Colonic mucosa (tissue), 4 donors: ENCODE measurements at regions not wholly inside any gene's neighbourhood (a gene's known extent, or its start where the extent isn't known, plus 50 kb on each side); places are given as distances from the start of the nearest gene placed in this dataset. TPM values are rescaled to one million over a fixed set of nuclear protein-coding genes. Genes with fewer than 3 reads are reported as not detected.

ENCODE experiments used
- DNase-seq: peaks from one replicate; pipeline ENCODE4 v3.0.0-alpha.2; 2020
- H3K27ac ChIP-seq: fragments of 200-600 bp; one replicate; pipeline ENCODE4 v1.8.0; 2021
- H3K27me3 ChIP-seq: fragments of 200-600 bp; one replicate; pipeline ENCODE4 v1.8.0; 2021
- H3K36me3 ChIP-seq: fragments of 200-600 bp; one replicate; pipeline ENCODE4 v1.8.0; 2021
- H3K4me1 ChIP-seq: fragments of 200-600 bp; one replicate; pipeline ENCODE4 v1.8.0; 2021; ENCODE audit warnings: mild to moderate bottlenecking
- H3K4me3 ChIP-seq: fragments of 200-600 bp; one replicate; pipeline ENCODE4 v1.8.0; 2021
- H3K9ac ChIP-seq, 2 donors: one replicate each; pipeline ENCODE4 v1.7.0; 2013; ENCODE audit warnings: control low read depth in 2 of 2, low read depth in 2 of 2, low read length in 2 of 2
- H3K9me3 ChIP-seq: fragments of 200-600 bp; one replicate; pipeline ENCODE4 v1.8.0; 2021
- CTCF ChIP-seq: fragments of 200-600 bp; IDR thresholded peaks from one replicate; pipeline ENCODE4 v1.8.0; 2022; ENCODE audit warnings: antibody characterized with exemption, mild to moderate bottlenecking
- intact Hi-C: fragments of 100-400 bp; cut with DNase I; formaldehyde crosslinking; loops from one replicate; pipeline ENCODE4 v1.14.1; 2022
- microRNA-seq: library from miRNA; unstranded; fragments of <30 nt; microRNA quantifications from one replicate; pipeline ENCODE4, GENCODE V29; 2019
- donor health status: healthy.
- donor health status: DM: no; HTN: no; CAD: no.
- donor health status: DM: no; HTN: no; CAD: no.

- intact Hi-C loops = no loop called here
- no peak for TF ChIP-seq CTCF
- no peaks in the 10 kb centered on the region for H3K4me1 ChIP-seq
- H3K27me3 ChIP-seq = no peaks in the 10 kb centered on the region
- no peak overlapping the region for H3K9ac ChIP-seq
- H3K4me3 ChIP-seq = no peak overlapping the region
- no peak for DNase-seq
- H3K9me3 ChIP-seq = no peaks in the 10 kb centered on the region
- no peak overlapping the region for H3K27ac ChIP-seq
- no peaks in the 10 kb centered on the region for H3K36me3 ChIP-seq
These were observed 78.7 kb upstream of the NWD2 start for GRCh38 chr4:37165844-37166243.

- Histone ChIP-seq H3K36me3 (no peaks in the 10 kb centered on the region), H3K9me3 (no peaks in the 10 kb centered on the region), H3K9ac (no peak overlapping the region), H3K4me1 (no peaks in the 10 kb centered on the region), H3K4me3 (no peak overlapping the region), H3K27me3 (no peaks in the 10 kb centered on the region), H3K27ac (no peak overlapping the region)
- TF ChIP-seq CTCF = no peak
- DNase-seq = no peak
- intact Hi-C loops = no loop called here
These were observed 74.6 kb upstream of the NWD2 start for GRCh38 chr4:37169956-37170355.

DNA sequence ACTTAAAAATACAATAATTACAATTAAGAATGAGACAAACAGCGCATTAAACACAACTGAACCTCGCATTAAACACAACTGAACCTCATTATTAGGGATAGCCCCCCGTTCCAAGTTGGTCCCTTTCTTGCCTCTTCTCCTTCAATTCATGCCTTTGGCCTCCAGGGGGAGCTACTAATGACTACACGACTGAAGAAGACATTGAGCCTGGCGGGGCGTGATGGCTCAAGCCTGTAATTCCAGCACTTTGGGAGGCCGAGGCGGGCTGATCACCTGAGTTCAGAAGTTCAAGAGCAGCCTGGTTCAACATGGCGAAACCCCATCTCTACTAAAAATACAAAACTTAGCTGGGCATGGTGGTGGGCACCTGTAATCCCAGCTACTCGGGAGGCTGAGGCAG is 56.4 kb upstream of the NWD2 start:
- Histone ChIP-seq H3K9ac (no peak overlapping the region), H3K9me3 (no peaks in the 10 kb centered on the region)
- intact Hi-C loops = loop anchor here (10.0 kb wide), 1 partner anchor 197 kb away; no protein-coding TSS in a partner anchor

More for the DNA sequence above, 56.4 kb upstream of the NWD2 start:
- no peaks in the 10 kb centered on the region for H3K27me3 ChIP-seq
- no peak overlapping the region for H3K27ac ChIP-seq
- no peaks in the 10 kb centered on the region for H3K36me3 ChIP-seq
- peak; percentile 14 for TF ChIP-seq CTCF
- no peaks in the 10 kb centered on the region for H3K4me1 ChIP-seq
- peak; percentile 18 for DNase-seq
- no peak overlapping the region for H3K4me3 ChIP-seq

Small RNAs in the stretch of these regions (microRNA-seq; reads per million reads assigned to microRNA genes)
- gene MIR1255B1 = not detected
